Stomach (tissue), 8 donors: ENCODE measurements at regions not wholly inside any gene's neighbourhood (a gene's known extent, or its start where the extent isn't known, plus 50 kb on each side); places are given as distances from the start of the nearest gene placed in this dataset.

Experiments used
- DNase-seq, 2 donors: peaks; one replicate each; pipeline versions ENCODE4 v3.0.0 to v3.0.0-alpha.2; 2013 to 2019
- H3K27ac ChIP-seq, 5 donors: fragments of 200-600 bp in 4 of 5; sonication (generic) in 4 of 5; one replicate each; pipeline ENCODE4 v1.5.1; 2013 to 2019; ENCODE audit warnings: mild to moderate bottlenecking in 1 of 5, moderate library complexity in 1 of 5
- H3K27me3 ChIP-seq, 3 donors: fragments of 200-600 bp; sonication (generic); one replicate each; pipeline ENCODE4 v1.5.1; 2017 to 2019; ENCODE audit warnings: mixed run types in 1 of 3
- H3K36me3 ChIP-seq, 4 donors: fragments of 200-600 bp; sonication (generic); 1 replicate in 3 of 4; 2 replicates in 1 of 4; pipeline ENCODE4 v1.5.1; 2016 to 2019
- H3K4me1 ChIP-seq, 4 donors: fragments of 200-600 bp; sonication (generic); one replicate each; pipeline ENCODE4 v1.5.1; 2016 to 2019
- H3K4me3 ChIP-seq, 4 donors: fragments of 200-600 bp; sonication (generic) in 3 of 4; one replicate each; pipeline ENCODE4 v1.5.1; 2016 to 2019; ENCODE audit warnings: mild to moderate bottlenecking in 1 of 4
- H3K9me3 ChIP-seq, 4 donors: fragments of 200-600 bp; sonication (generic); one replicate each; pipeline ENCODE4 v1.5.1; 2016 to 2019
- CTCF ChIP-seq, 7 experiments: fragments of 450-650 bp in 4 of 7; fragments of 200-600 bp in 3 of 7; sonication (generic) in 3 of 7; IDR thresholded peaks; one replicate each; pipeline ENCODE4 v1.5.1; 2016 to 2019; ENCODE audit warnings: antibody characterized with exemption in 7 of 7, control low read depth in 2 of 7, mild to moderate bottlenecking in 1 of 7
- EP300 ChIP-seq: sonication (generic); formaldehyde crosslinking; IDR thresholded peaks from one replicate; pipeline ENCODE4 v1.6.1; 2017; ENCODE audit warnings: antibody characterized with exemption
- POLR2A ChIP-seq, 4 donors: fragments of 450-650 bp; IDR thresholded peaks; one replicate each; pipeline ENCODE4 v1.6.1; 2016; ENCODE audit warnings: antibody characterized with exemption in 4 of 4, control low read depth in 2 of 4, mild to moderate bottlenecking in 1 of 4, moderate library complexity in 1 of 4
- POLR2AphosphoS5 ChIP-seq, 3 donors: sonication (generic); formaldehyde crosslinking; IDR thresholded peaks; one replicate each; pipeline ENCODE4 v1.6.1; 2016; ENCODE audit warnings: antibody characterized with exemption in 3 of 3
- WGBS, 5 donors: extraction: QIAGEN DNeasy Blood & Tissue Kit in 3 of 5; methylation state at CpG; one replicate each; pipeline versions ENCODE4 v1.1.5 to v1.1.7; 2013 to 2018; 5-methylcytosine and 5-hydroxymethylcytosine counted together
- intact Hi-C: fragments of 100-400 bp; cut with DNase I; formaldehyde crosslinking; loops from one replicate; pipeline ENCODE4 v1.15.1; 2023; ENCODE audit warnings: low total_unique reads
- donor health status: healthy with polysubstance abuse.
- donor health status: Bipolar disorder and iron deficiency.
- donor health status: healthy.

GRCh38 chr4:125677665-125678307 is 363.0 kb downstream of the FAT4 start:
- intact Hi-C loops = no loop called here
- peak in 1 of 2 donors; percentile 7 for DNase-seq
- H3K9me3 ChIP-seq = no peaks in the 10 kb centered on the region
- H3K36me3 ChIP-seq = no peaks in the 10 kb centered on the region
- TF ChIP-seq CTCF (IDR thresholded peaks at IDR 0.05) (no peak), POLR2AphosphoS5 (IDR thresholded peaks at IDR 0.05) (no peak), EP300 (no peak), POLR2A (IDR thresholded peaks at IDR 0.05) (no peak)
- H3K4me3 ChIP-seq = no peak overlapping the region
- 38 to 59% (median 45%) methylated on average over 2 of the region's 2 CpGs for WGBS, 5 donors
- no peak overlapping the region for H3K27ac ChIP-seq
- H3K4me1 ChIP-seq = no peaks in the 10 kb centered on the region
- H3K27me3 ChIP-seq = no peaks in the 10 kb centered on the region

DNA sequence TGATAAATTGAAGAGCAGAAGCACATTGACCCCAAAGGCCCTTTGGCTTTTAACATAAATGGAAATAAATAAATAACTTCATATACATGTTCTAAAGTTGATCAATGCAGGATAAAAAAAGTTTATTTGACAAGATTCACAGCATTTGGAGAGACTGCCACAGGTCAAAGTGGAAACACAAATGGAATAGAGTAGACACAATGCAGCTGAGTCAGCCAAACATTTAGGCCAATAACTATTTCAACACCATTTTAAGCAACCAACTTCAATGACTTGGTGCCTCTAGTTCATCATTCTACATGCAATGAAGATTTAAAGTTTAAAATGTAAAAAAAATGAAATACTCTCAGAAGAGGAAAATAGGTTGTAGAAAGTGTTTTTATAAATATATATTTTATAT is 365.2 kb downstream of the FAT4 start:
- H3K9me3 ChIP-seq = no peaks in the 10 kb centered on the region
- intact Hi-C loops = no loop called here
- H3K27ac ChIP-seq = no peak overlapping the region
- no peak for TF ChIP-seq POLR2AphosphoS5 (IDR thresholded peaks at IDR 0.05)
- TF ChIP-seq EP300 = no peak
- no peak for TF ChIP-seq CTCF (IDR thresholded peaks at IDR 0.05)
- no peak for TF ChIP-seq POLR2A (IDR thresholded peaks at IDR 0.05)
- DNase-seq = no peak
- no peaks in the 10 kb centered on the region for H3K36me3 ChIP-seq
- no peak overlapping the region for H3K4me3 ChIP-seq
- no peaks in the 10 kb centered on the region for H3K4me1 ChIP-seq
- H3K27me3 ChIP-seq = no peaks in the 10 kb centered on the region

- intact Hi-C loops = no loop called here
- Histone ChIP-seq H3K27me3 (no peaks in the 10 kb centered on the region), H3K27ac (no peak overlapping the region), H3K4me1 (no peaks in the 10 kb centered on the region), H3K4me3 (no peak overlapping the region), H3K9me3 (no peaks in the 10 kb centered on the region), H3K36me3 (no peaks in the 10 kb centered on the region)
- peak in 1 of 2 donors; percentile 6 for DNase-seq
- TF ChIP-seq POLR2AphosphoS5 (IDR thresholded peaks at IDR 0.05) = no peak
- TF ChIP-seq EP300 = no peak
- no peak for TF ChIP-seq CTCF (IDR thresholded peaks at IDR 0.05)
- no peak for TF ChIP-seq POLR2A (IDR thresholded peaks at IDR 0.05)
- 13 to 29% (median 18%) methylated on average over 1 of the region's 1 CpG for WGBS, 5 donors
Observed at GRCh38 chr4:125681240-125681639, 366.5 kb downstream of the FAT4 start.

DNA sequence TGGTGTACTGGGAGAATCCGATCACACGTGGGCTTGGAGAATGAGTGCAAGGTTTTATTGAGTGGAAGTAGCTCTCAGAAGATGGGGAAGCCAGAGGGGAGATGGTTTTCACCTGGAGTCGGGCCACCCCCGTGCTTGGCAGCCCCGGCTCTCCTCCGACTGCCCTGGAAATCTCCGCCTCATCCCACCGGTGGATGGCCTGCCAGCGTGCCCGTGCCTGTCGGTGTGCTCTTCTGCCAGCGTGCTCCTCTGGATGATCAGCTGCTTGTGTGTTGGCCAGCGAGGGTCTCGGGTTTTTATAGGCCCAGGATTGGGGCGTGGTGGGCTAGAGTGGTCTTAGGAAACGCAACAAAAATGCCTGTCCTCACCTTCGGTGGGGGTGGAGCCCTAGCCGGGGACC is 368.0 kb downstream of the FAT4 start:
- DNase-seq = no peak
- Histone ChIP-seq H3K9me3 (no peaks in the 10 kb centered on the region), H3K27ac (no peak overlapping the region), H3K4me3 (no peak overlapping the region), H3K4me1 (no peaks in the 10 kb centered on the region), H3K36me3 (no peaks in the 10 kb centered on the region), H3K27me3 (no peaks in the 10 kb centered on the region)
- TF ChIP-seq EP300 (no peak), POLR2A (IDR thresholded peaks at IDR 0.05) (no peak), POLR2AphosphoS5 (IDR thresholded peaks at IDR 0.05) (no peak), CTCF (IDR thresholded peaks at IDR 0.05) (no peak)
- WGBS, 5 donors = 93 to 96% (median 94%) methylated on average over 18 of the region's 18 CpGs
- intact Hi-C loops = no loop called here
